OCI-LY7 (cell line): ENCODE measurements at regions not wholly inside any gene's neighbourhood (a gene's known extent, or its start where the extent isn't known, plus 50 kb on each side); places are given as distances from the start of the nearest gene placed in this dataset.

Experiments
- EZH2phosphoT487 ChIP-seq: fragments of 200-600 bp; sonication (generic); IDR thresholded peaks from 2 replicates; pipeline ENCODE4 v1.6.1; 2018; ENCODE audit warnings: low read depth, borderline replicate concordance, mild to moderate bottlenecking, mixed run types, antibody characterized with exemption, low read length, moderate library complexity, mixed read lengths
- TF ChIP-seq, protein P1 (sequence below): fragments of 200-600 bp; sonication (generic); conservative IDR thresholded peaks from 2 replicates; pipeline ENCODE4 v1.5.1; 2014; ENCODE audit warnings: mild to moderate bottlenecking, antibody characterized with exemption, low read length, moderate library complexity, mixed read lengths

DNA sequence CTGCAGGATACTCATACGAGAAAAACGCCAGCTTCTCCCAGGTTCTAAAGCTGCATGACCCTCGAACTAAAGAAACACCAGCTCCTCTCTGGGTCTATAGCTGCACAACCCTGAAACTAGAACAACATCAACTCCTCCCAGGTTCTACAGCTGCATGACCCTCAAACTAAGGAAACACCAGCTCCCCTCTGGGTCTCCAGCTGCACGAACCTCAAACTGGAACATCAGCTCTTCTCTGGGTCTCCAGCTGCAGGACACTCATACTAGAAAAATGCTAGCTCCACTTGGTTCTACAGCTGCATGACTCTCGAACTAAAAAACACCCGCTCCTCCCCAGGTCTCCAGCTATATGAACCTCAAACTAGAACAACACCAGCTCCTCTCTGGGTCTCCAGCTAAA, 811.1 kb downstream of the CDH9 start:
- TF ChIP-seq, protein P1, sequence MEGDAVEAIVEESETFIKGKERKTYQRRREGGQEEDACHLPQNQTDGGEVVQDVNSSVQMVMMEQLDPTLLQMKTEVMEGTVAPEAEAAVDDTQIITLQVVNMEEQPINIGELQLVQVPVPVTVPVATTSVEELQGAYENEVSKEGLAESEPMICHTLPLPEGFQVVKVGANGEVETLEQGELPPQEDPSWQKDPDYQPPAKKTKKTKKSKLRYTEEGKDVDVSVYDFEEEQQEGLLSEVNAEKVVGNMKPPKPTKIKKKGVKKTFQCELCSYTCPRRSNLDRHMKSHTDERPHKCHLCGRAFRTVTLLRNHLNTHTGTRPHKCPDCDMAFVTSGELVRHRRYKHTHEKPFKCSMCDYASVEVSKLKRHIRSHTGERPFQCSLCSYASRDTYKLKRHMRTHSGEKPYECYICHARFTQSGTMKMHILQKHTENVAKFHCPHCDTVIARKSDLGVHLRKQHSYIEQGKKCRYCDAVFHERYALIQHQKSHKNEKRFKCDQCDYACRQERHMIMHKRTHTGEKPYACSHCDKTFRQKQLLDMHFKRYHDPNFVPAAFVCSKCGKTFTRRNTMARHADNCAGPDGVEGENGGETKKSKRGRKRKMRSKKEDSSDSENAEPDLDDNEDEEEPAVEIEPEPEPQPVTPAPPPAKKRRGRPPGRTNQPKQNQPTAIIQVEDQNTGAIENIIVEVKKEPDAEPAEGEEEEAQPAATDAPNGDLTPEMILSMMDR = no peak
- no peak for TF ChIP-seq EZH2phosphoT487
